ENCODE measurements at regions not wholly inside any gene's neighbourhood (a gene's known extent, or its start where the extent isn't known, plus 50 kb on each side); places are given as distances from the start of the nearest gene placed in this dataset.

DNA sequence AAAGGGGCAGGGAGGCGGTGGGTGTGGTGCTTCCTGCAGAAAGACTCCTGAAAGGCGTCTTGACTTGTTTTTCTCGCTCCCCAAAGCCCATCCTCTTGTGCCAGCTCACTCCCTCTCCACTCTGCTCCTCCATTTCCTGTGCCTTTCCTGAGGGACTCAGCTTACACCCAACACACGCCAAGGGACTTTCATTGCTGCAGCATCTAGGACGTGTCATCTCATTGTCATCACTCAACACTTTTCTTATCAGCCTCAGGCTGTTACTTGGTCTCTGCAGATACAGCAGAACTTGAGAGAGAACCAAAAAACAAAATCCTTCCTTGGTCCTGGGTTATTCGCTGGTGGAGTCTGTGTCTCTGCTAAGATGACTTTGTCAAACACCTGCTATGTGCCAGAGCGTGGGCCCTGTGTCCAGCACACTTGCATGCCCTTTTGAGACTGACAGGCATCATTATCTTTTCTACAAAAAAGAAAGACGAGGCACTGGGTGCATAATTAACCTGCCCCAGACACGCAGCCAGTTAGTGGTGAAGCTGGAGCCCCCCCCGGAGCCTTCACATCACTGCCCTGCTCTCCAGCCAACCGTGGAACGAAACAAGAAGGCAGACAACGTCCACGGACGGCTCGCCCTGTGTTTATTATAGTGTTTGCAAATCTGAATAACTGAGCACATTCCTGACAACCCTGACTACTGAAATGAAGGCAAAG lies 261.7 kb upstream of the HDAC4 start:
- Mint-ChIP-seq H3K27me3 (ENCODE audit: low read depth in 3 of 3) (peaks cover 12 to 19% (median 13%) of the 10 kb centered on the region in 3 donors), H3K27ac (peak overlapping the region in 2 of 7 donors; percentile 56 to 77), H3K9me3 (peaks cover 0 to 3% (median 0%) of the 10 kb centered on the region in 7 donors), H3K4me3 (peak overlapping the region in 1 of 2 donors; percentile 54), H3K4me1 (peaks cover 40% of the 10 kb centered on the region), H3K36me3 (peaks cover 0 to 4% of the 10 kb centered on the region in 2 donors)
- no peaks in the 10 kb centered on the region for H4K20me1 ChIP-seq (ENCODE audit: insufficient read depth, low read length)
- TF ChIP-seq, protein P1, sequence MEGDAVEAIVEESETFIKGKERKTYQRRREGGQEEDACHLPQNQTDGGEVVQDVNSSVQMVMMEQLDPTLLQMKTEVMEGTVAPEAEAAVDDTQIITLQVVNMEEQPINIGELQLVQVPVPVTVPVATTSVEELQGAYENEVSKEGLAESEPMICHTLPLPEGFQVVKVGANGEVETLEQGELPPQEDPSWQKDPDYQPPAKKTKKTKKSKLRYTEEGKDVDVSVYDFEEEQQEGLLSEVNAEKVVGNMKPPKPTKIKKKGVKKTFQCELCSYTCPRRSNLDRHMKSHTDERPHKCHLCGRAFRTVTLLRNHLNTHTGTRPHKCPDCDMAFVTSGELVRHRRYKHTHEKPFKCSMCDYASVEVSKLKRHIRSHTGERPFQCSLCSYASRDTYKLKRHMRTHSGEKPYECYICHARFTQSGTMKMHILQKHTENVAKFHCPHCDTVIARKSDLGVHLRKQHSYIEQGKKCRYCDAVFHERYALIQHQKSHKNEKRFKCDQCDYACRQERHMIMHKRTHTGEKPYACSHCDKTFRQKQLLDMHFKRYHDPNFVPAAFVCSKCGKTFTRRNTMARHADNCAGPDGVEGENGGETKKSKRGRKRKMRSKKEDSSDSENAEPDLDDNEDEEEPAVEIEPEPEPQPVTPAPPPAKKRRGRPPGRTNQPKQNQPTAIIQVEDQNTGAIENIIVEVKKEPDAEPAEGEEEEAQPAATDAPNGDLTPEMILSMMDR (IDR thresholded peaks at IDR 0.05) = no peak
- no peak overlapping the region for H3K4me3 ChIP-seq (replicated peaks in 1 of 3; ENCODE audit: low read depth in 2 of 3, low read length in 3 of 3)
- no peaks in the 10 kb centered on the region for H3K36me3 ChIP-seq (replicated peaks in 1 of 2; ENCODE audit: control insufficient read depth in 1 of 2, insufficient read depth in 2 of 2, low read length in 2 of 2)
- H3K4me2 ChIP-seq (replicated peaks; ENCODE audit: extremely low read depth, low read length, poor library complexity, severe bottlenecking) = no peak overlapping the region
- intact Hi-C loops (cut with micrococcal nuclease) = no loop called here
- no peak overlapping the region for H3K9ac ChIP-seq (ENCODE audit: insufficient read depth, low read length, poor library complexity, severe bottlenecking)
- WGBS (ENCODE audit: insufficient coverage) = 87% methylated on average over 6 of the region's 16 CpGs
- no peaks in the 10 kb centered on the region for H3K79me2 ChIP-seq (ENCODE audit: insufficient read depth, low read length)
- H3K27ac ChIP-seq (ENCODE audit: low read depth in 1 of 2, low read length in 2 of 2) = no peak overlapping the region
- H3K9me3 ChIP-seq (replicated peaks in 1 of 2; ENCODE audit: control insufficient read depth in 1 of 2, insufficient read depth in 1 of 2, low read length in 2 of 2) = no peaks in the 10 kb centered on the region
- H3K27me3 ChIP-seq (ENCODE audit: control insufficient read depth in 2 of 2, insufficient read depth in 2 of 2, low read length in 2 of 2) = peaks cover 0 to 3% of the 10 kb centered on the region in 2 donors
- peaks cover 28 to 35% of the 10 kb centered on the region in 2 donors for H3K4me1 ChIP-seq (ENCODE audit: control insufficient read depth in 1 of 2, insufficient read depth in 2 of 2, low read length in 2 of 2)
- H2AFZ ChIP-seq (ENCODE audit: insufficient read depth, low read depth, low read length, poor library complexity, severe bottlenecking) = no peak overlapping the region
- no peak for DNase-seq

DNA sequence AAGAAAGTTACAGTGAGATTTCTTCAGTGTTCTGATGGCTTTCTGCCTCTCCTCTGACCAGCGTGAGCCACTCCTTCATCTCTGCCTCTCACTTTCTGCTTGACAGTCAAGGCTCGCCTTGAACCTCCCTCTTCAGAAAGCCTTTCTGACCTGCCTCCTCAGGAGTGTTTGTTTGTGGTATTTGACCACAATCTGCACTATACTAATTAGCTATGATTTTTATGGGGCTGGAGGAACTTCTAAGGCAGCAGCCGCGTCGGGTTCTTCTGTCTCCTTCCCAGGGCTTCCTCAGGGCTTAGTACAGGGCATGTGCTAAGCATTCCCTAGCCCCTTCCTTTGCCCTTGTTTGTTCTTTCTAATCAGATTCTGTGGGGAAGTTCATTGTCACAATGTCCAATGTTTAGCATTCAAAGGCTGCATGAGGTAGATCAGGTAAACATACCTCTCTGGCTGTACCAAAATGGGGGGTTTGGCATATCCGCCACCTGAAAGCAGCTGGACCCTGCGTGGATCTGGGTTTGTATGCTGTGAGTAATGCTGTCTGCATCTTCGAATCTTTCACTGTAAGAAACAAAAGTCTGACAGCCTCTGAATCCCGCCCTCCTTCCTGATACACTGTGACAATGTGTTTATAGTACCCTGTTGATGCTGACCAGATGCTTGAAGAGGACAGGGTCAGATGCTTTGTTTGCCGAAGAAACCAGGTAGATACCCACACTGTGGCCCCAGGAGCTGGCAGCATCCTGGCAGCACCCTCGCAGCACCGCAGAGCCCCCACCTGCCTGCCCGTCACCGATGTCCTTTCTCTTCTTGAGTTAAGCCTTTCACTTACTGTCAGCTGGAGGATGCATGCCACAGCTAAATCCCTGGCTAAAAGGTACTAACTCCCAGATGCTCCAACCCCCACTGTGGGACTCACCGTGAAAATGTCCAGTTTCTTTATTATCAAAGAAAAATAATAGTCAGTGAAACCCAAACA lies 260.8 kb upstream of the HDAC4 start:
- peaks cover 10 to 14% (median 13%) of the 10 kb centered on the region in 3 donors for H3K27me3 Mint-ChIP-seq (ENCODE audit: low read depth in 3 of 3)
- TF ChIP-seq, protein P1 (IDR thresholded peaks at IDR 0.05) = no peak
- 92% methylated on average over 7 of the region's 15 CpGs for WGBS (ENCODE audit: insufficient coverage)
- Histone ChIP-seq H3K36me3 (replicated peaks in 1 of 2; ENCODE audit: control insufficient read depth in 1 of 2, insufficient read depth in 2 of 2, low read length in 2 of 2) (no peaks in the 10 kb centered on the region), H3K27ac (ENCODE audit: low read depth in 1 of 2, low read length in 2 of 2) (peak overlapping the region in 1 of 2 donors; percentile 32), H3K4me3 (replicated peaks in 1 of 3; ENCODE audit: low read depth in 2 of 3, low read length in 3 of 3) (peak overlapping the region in 1 of 3 experiments; percentile 31), H3K9ac (ENCODE audit: insufficient read depth, low read length, poor library complexity, severe bottlenecking) (no peak overlapping the region), H3K79me2 (ENCODE audit: insufficient read depth, low read length) (no peaks in the 10 kb centered on the region), H3K9me3 (replicated peaks in 1 of 2; ENCODE audit: control insufficient read depth in 1 of 2, insufficient read depth in 1 of 2, low read length in 2 of 2) (no peaks in the 10 kb centered on the region), H3K27me3 (ENCODE audit: control insufficient read depth in 2 of 2, insufficient read depth in 2 of 2, low read length in 2 of 2) (peaks cover 0 to 3% of the 10 kb centered on the region in 2 donors), H2AFZ (ENCODE audit: insufficient read depth, low read depth, low read length, poor library complexity, severe bottlenecking) (no peak overlapping the region), H3K4me1 (ENCODE audit: control insufficient read depth in 1 of 2, insufficient read depth in 2 of 2, low read length in 2 of 2) (peaks cover 31 to 38% of the 10 kb centered on the region in 2 donors), H4K20me1 (ENCODE audit: insufficient read depth, low read length) (no peaks in the 10 kb centered on the region), H3K4me2 (replicated peaks; ENCODE audit: extremely low read depth, low read length, poor library complexity, severe bottlenecking) (peak overlapping the region; percentile 34)
- peaks cover 0 to 5% (median 0%) of the 10 kb centered on the region in 7 donors for H3K9me3 Mint-ChIP-seq
- no peak for DNase-seq
- H3K4me1 Mint-ChIP-seq = peaks cover 44% of the 10 kb centered on the region
- H3K27ac Mint-ChIP-seq = peak overlapping the region in 3 of 7 donors; percentile 37 to 46 (median 41)
- H3K4me3 Mint-ChIP-seq = peak overlapping the region in 1 of 2 donors; percentile 67
- intact Hi-C loops (cut with micrococcal nuclease) = no loop called here
- H3K36me3 Mint-ChIP-seq = peaks cover 0 to 4% of the 10 kb centered on the region in 2 donors
